ENCODE measurements at regions not wholly inside any gene's neighbourhood (a gene's known extent, or its start where the extent isn't known, plus 50 kb on each side); places are given as distances from the start of the nearest gene placed in this dataset.

DNA sequence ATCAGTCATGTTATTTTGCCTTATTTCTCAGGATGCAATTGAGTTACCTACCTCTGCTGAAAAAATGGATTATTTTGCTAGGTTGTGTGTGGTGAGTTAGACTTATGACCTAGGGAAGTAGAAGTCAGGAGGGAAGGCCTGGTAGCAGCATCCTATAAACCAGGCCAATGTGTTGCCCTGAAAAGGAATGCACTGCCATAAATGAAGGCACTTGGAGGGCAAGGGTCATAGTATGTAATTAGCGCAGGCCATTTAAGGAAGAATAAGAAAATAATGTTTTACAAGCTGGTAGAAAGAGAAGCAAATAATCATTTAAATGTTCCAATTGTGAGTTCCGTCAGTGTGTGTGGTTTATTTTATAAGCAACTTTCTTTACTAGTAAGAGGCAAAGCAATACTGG lies 698.8 kb downstream of the KCNJ2 start:
- no peaks in the 10 kb centered on the region for H3K9me3 Mint-ChIP-seq (ENCODE audit: unreplicated experiment)
- intact Hi-C loops (cut with micrococcal nuclease) = no loop called here
- no peak overlapping the region for H3K27ac Mint-ChIP-seq (ENCODE audit: low read depth, unreplicated experiment)
- no peak overlapping the region for H3K4me3 Mint-ChIP-seq (ENCODE audit: unreplicated experiment)
- no peaks in the 10 kb centered on the region for H3K4me1 Mint-ChIP-seq (ENCODE audit: insufficient read depth, unreplicated experiment)
- TF ChIP-seq, protein P1, sequence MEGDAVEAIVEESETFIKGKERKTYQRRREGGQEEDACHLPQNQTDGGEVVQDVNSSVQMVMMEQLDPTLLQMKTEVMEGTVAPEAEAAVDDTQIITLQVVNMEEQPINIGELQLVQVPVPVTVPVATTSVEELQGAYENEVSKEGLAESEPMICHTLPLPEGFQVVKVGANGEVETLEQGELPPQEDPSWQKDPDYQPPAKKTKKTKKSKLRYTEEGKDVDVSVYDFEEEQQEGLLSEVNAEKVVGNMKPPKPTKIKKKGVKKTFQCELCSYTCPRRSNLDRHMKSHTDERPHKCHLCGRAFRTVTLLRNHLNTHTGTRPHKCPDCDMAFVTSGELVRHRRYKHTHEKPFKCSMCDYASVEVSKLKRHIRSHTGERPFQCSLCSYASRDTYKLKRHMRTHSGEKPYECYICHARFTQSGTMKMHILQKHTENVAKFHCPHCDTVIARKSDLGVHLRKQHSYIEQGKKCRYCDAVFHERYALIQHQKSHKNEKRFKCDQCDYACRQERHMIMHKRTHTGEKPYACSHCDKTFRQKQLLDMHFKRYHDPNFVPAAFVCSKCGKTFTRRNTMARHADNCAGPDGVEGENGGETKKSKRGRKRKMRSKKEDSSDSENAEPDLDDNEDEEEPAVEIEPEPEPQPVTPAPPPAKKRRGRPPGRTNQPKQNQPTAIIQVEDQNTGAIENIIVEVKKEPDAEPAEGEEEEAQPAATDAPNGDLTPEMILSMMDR (IDR thresholded peaks at IDR 0.05; ENCODE audit: unreplicated experiment) = no peak
- ChIA-PET CTCF (no interaction called here), POLR2A (no interaction called here)
- no peaks in the 10 kb centered on the region for H3K36me3 Mint-ChIP-seq (ENCODE audit: insufficient read depth, unreplicated experiment)
- no TSS peak for BruUV-seq (replicated peaks)
- H3K27me3 Mint-ChIP-seq (ENCODE audit: insufficient read depth, unreplicated experiment) = peaks cover 7% of the 10 kb centered on the region
- no peak for DNase-seq (ENCODE audit: unreplicated experiment)

DNA sequence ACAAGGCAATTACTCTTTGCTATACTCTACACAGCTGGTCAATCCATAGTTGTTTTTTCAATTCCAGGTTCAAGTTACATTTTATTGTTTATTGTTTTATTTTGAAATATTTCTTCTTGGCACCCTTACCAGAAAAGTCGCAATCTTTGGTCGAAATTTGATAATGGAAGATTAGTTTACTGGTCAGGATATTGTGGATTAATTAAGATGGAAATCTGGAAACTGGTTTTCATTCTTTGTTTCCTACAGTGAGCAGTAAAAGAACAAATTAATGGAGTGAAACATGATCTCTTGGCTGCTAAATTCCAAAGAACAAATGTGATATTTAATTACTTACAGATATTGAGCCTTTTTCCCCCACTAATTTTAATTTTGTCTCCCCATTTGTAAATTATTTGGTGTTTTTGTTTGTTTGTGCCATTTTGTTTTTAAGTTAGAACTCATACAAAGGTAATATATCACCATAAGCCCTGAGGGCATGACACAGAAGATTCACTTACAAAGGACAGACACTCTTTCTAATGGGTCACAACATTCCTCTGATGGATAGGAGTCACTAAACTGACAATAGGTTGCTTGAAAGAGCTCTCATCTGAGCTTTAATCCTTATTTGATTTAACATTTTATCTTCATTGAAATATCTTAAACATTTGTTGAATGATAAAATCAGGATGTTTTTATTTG lies 700.2 kb downstream of the KCNJ2 start:
- ChIA-PET CTCF (no interaction called here), POLR2A (no interaction called here)
- no peak for DNase-seq (ENCODE audit: unreplicated experiment)
- Mint-ChIP-seq H3K4me3 (ENCODE audit: unreplicated experiment) (no peak overlapping the region), H3K27ac (ENCODE audit: low read depth, unreplicated experiment) (no peak overlapping the region), H3K4me1 (ENCODE audit: insufficient read depth, unreplicated experiment) (no peaks in the 10 kb centered on the region), H3K36me3 (ENCODE audit: insufficient read depth, unreplicated experiment) (no peaks in the 10 kb centered on the region), H3K9me3 (ENCODE audit: unreplicated experiment) (no peaks in the 10 kb centered on the region), H3K27me3 (ENCODE audit: insufficient read depth, unreplicated experiment) (peaks cover 8% of the 10 kb centered on the region)
- TF ChIP-seq, protein P1 (IDR thresholded peaks at IDR 0.05; ENCODE audit: unreplicated experiment) = no peak
- intact Hi-C loops (cut with micrococcal nuclease) = no loop called here
- no TSS peak for BruUV-seq (replicated peaks)

DNA sequence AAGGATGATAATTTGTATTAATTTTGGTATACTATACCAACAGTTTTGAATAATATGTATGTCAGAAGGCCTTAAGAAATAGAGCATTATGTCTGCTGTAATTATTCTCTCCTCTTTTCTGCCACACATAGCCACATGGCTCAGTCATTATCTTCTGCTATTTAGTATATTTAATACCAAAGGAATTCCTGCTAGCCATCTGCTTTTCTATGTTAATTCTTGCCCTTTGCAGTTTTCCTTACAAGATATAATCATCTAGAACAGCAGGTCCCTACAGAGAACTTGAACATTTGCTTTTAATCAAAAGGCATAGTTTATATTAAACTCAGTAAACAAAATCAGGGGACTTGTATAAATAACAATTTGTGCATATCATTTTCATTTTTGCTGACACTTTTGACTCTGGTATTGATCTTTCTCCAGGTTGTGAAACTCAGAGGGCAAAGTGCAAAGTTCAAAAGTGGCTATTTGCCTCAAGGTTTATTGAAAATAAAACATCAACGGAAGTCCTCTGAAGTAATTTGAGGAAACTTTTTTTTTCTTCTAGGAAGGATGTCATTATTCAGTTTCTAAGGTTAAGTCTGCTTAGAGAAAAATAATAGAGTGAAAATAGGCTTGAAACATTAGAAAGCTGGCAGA lies 702.0 kb downstream of the KCNJ2 start:
- ChIA-PET CTCF (no interaction called here), POLR2A (interaction anchor here (0.6 kb wide), 1 partner anchor 1254 kb away, joined by 3 read pairs; no protein-coding TSS in a partner anchor)
- TF ChIP-seq, protein P1 (IDR thresholded peaks at IDR 0.05; ENCODE audit: unreplicated experiment) = no peak
- H3K4me3 Mint-ChIP-seq (ENCODE audit: unreplicated experiment) = no peak overlapping the region
- no peaks in the 10 kb centered on the region for H3K4me1 Mint-ChIP-seq (ENCODE audit: insufficient read depth, unreplicated experiment)
- no peak for DNase-seq (ENCODE audit: unreplicated experiment)
- H3K27me3 Mint-ChIP-seq (ENCODE audit: insufficient read depth, unreplicated experiment) = peaks cover 8% of the 10 kb centered on the region
- intact Hi-C loops (cut with micrococcal nuclease) = no loop called here
- no TSS peak for BruUV-seq (replicated peaks)
- no peak overlapping the region for H3K27ac Mint-ChIP-seq (ENCODE audit: low read depth, unreplicated experiment)
- H3K36me3 Mint-ChIP-seq (ENCODE audit: insufficient read depth, unreplicated experiment) = no peaks in the 10 kb centered on the region
- no peaks in the 10 kb centered on the region for H3K9me3 Mint-ChIP-seq (ENCODE audit: unreplicated experiment)

DNA sequence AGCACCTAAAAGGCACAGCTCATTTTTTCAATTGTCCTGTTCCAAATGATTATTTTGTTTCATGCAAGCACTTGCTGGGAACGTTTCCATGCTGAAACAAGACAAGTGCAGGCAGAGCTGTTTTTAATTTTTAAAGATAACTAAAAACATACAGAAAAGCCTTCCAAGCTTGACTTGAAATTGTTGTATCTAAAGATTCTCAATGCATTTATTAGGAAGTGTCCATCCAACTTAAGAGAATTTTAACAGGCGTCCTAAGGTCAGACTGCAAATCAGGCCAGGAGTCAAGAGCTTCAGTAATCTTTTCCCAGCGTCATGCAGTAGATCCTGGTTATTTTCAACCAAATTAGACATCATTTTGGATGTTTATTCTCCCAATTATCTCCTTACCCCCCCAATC lies 702.8 kb downstream of the KCNJ2 start:
- TF ChIP-seq, protein P1 (IDR thresholded peaks at IDR 0.05; ENCODE audit: unreplicated experiment) = no peak
- ChIA-PET CTCF (interaction anchor here (0.7 kb wide), 1 partner anchor 56 kb away, joined by 4 read pairs; no protein-coding TSS in a partner anchor), POLR2A (interaction anchor here (0.5 to 0.9 kb wide), 3 partner anchors 12 to 1253 kb away, joined by 3 to 5 read pairs (median 3); no protein-coding TSS in a partner anchor)

More for the DNA sequence above, 702.8 kb downstream of the KCNJ2 start:
- no peaks in the 10 kb centered on the region for H3K36me3 Mint-ChIP-seq (ENCODE audit: insufficient read depth, unreplicated experiment)
- intact Hi-C loops (cut with micrococcal nuclease) = no loop called here
- no peak overlapping the region for H3K4me3 Mint-ChIP-seq (ENCODE audit: unreplicated experiment)
- no peaks in the 10 kb centered on the region for H3K9me3 Mint-ChIP-seq (ENCODE audit: unreplicated experiment)
- no TSS peak for BruUV-seq (replicated peaks)
- H3K4me1 Mint-ChIP-seq (ENCODE audit: insufficient read depth, unreplicated experiment) = no peaks in the 10 kb centered on the region
- no peak for DNase-seq (ENCODE audit: unreplicated experiment)
- no peak overlapping the region for H3K27ac Mint-ChIP-seq (ENCODE audit: low read depth, unreplicated experiment)
- peaks cover 8% of the 10 kb centered on the region for H3K27me3 Mint-ChIP-seq (ENCODE audit: insufficient read depth, unreplicated experiment)

Data from MCF 10A (cell line).